Fibroblast of lung (primary cell): ENCODE measurements at regions not wholly inside any gene's neighbourhood (a gene's known extent, or its start where the extent isn't known, plus 50 kb on each side); places are given as distances from the start of the nearest gene placed in this dataset.

ENCODE experiments used
- CTCF ChIP-seq, 2 donors: IDR thresholded peaks in 1 of 2; conservative IDR thresholded peaks in 1 of 2; 1 replicate in 1 of 2; 2 replicates in 1 of 2; pipeline ENCODE4 v1.5.1; 2011 to 2012; ENCODE audit warnings: low read length in 2 of 2, control low read depth in 1 of 2, inconsistent platforms in 1 of 2, low read depth in 1 of 2, mild to moderate bottlenecking in 1 of 2
- EZH2 ChIP-seq: IDR thresholded peaks from 2 replicates; pipeline ENCODE4 v1.5.1; 2012; ENCODE audit warnings: low read length, control low read depth, mild to moderate bottlenecking; ENCODE audit errors: missing control alignments

DNA sequence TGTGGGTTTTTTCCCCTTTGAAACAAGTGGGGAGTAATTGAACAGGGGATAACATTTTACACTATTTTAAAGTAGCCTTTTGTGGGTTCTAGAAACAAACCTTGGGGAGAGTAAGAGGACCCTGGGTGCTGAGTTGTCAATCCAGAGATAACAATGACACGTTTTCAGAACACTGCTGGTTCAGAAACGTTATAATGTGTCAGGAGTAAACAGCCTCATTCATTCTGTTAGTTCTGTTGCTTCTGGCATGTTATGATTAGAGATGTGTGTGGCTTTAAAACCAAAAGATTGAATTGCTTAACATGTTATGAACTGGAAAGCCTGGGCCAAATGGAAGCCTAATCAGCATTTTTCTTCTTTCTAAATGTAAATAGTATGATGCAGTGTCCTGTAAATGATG is 680.5 kb upstream of the NOVA1 start:
- TF ChIP-seq CTCF (conservative IDR thresholded peaks at IDR 0.05 in 1 of 2, IDR thresholded peaks at IDR 0.05 in 1 of 2; ENCODE audit: low read depth in 1 of 2, low read length in 2 of 2) (no peak), EZH2 (no peak)
